ENCODE measurements at regions not wholly inside any gene's neighbourhood (a gene's known extent, or its start where the extent isn't known, plus 50 kb on each side); places are given as distances from the start of the nearest gene placed in this dataset.

DNA sequence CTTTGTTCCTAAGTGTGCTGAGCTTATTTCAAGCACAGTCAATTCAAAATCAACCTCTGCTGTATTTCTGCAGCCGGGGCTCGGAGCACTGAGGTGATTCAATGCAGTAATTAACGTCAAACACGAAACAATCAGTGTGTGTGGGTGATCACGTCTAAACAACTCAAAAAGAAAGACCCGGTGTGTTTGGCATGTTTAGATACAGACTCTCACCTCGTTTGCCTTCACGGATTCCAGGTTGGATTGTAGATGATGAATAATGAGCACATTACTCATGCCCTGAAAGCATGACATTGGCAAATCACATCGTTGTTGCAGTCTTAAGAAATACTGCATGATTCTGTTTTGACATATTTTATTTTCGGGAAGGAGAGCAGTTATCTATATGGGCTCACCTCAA lies 231.0 kb downstream of the QKI start:
- DNase-seq = peak in 18 of 56 donors; percentile 7 to 50 (median 25)

DNA sequence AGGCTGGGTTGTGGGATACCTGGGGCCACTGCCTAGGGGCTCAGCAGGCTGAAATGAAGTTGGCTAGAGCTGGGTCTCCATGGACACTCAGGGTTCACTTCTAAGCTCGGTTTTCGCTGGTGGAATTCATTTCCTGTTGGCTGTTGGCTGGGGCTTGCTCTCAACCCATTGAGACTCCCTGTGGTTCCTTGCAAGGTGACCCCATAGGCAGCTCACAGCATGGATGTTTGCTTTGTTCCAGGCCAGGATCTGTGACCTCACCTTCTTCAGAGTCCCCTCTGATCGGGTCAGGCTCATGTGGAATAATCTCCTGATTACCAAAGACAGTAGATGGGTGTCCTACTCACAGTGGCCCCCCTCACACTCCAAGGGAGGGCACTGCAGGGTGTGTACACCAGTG lies 229.3 kb downstream of the QKI start:
- no peak for DNase-seq

DNA sequence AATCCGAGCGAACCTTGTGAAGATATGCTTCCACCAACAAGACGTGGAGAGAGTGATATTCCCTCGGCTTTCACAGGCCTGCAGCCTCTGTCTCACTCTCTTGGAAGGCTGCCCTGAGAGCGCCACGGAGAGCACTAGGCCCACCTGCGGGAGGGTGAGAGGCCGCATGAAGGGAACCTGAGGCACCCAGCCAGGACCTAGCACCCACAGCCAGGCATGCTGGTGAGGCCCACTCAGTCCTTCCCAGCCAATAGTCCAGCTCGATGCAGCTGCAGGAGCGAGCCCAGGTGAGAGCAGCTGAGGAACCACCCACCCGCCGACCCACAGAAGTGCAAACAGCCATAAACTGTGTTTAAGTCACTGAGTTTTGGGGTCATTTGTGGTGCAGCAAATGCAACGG lies 227.2 kb downstream of the QKI start:
- DNase-seq = no peak

DNA sequence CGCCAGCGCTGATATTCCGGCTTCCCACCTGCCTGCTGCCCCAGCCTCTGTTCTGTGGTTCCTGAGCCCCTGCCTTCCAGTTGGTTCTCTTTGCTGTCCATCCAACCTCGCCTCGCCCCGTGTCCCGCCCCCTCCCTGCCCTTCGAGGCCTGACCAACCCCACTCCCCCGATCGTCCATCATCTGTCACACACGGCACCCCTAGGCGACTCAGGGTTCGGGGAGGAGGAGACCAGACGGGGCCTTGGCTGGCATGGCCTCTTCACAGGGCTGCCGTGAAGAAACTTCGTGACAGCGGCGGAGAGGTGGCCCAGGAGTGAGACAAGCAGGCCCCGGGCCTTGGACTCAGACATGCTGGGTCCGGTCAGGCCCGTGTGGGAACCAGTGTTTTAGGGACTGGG lies 226.1 kb downstream of the QKI start:
- no peak for DNase-seq

DNA sequence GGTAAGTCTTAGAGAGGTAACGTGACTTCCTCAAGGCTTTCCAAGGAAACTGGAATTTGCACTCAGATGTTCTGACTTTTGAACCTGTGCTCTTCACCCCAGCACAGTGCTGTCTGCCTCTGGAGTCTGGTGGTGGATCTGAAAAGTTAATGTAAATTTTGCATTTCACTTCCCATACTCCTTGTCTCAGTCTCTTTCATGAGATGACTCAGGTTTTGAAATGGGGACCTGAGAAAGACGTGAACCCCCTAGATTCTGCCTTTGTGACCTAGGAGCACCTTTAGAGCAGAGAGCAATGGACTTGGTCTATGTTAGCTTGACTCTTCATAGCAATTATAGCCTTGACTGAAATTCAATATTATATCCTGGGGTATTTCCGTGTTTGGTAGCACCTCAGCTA lies 223.0 kb downstream of the QKI start:
- no peak for DNase-seq

- DNase-seq = no peak
These were observed 221.3 kb downstream of the QKI start for GRCh38 chr6:163635731-163636364.

- no peak for DNase-seq
These were observed 220.8 kb downstream of the QKI start for GRCh38 chr6:163635315-163635714.

- DNase-seq = no peak
These were observed 220.0 kb downstream of the QKI start for GRCh38 chr6:163634211-163635171.

DNA sequence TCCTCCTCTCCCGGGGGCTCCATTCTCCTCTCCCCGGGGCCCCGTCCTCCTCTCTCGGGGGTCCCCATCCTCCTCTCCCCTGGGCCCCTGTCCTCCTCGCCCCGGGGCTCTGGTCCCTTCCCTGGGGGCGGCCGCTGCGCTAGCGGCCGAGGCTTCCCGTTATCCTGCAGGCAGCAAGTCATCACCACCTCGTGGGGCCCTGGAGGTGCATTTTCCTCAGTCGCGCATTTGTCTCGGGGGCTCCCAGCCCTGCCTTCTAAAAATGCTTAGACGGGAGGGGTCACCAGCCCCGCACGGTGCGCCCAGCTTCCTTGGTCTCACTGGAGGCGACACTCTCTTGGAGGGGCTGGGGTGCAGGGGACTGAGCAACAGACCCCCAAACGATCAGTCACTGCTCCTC lies 216.5 kb downstream of the QKI start:
- DNase-seq = no peak

DNA sequence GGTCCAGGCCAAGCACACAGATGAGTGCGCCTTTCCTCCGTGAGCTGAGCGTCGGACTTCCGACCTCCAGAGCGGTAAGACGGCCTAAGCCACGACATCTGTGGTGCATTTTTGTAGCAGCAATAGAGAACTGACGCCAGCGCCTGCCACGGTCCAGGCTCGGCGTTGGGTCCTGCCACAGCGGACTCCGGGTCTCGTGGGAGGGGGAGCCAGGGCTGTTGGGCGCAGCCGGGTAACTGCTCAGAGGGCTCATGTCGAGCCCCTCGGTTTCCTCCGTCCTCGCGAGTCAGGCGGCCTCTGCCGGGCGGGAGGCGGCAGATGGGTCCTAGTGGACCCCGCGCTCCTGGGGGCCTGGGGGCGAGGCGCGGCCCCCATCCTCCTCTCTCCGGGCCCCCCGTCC lies 216.1 kb downstream of the QKI start:
- DNase-seq = no peak

DNA sequence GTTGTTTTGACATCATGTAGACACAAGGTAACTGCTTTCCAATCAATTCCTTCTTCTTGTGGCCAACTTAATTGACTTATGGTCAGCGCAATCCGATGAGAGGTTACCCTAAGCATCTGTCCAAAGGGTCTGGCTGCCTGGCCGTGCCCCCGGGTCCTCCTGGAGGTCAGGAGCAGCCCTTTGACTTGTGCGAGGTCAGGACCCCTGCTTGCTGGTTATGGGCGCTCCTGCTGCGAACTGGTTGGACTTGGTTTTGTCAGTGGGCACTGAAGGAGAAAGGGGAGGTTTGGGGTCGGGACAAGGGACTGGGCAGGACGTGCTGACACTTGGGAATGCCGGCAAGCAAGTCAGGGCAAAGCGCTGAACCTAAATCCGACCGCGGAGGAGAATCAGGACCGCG lies 215.6 kb downstream of the QKI start:
- DNase-seq = no peak

Measured in nucleus accumbens (tissue), 56 donors.